ENCODE measurements at regions not wholly inside any gene's neighbourhood (a gene's known extent, or its start where the extent isn't known, plus 50 kb on each side); places are given as distances from the start of the nearest gene placed in this dataset.

DNA sequence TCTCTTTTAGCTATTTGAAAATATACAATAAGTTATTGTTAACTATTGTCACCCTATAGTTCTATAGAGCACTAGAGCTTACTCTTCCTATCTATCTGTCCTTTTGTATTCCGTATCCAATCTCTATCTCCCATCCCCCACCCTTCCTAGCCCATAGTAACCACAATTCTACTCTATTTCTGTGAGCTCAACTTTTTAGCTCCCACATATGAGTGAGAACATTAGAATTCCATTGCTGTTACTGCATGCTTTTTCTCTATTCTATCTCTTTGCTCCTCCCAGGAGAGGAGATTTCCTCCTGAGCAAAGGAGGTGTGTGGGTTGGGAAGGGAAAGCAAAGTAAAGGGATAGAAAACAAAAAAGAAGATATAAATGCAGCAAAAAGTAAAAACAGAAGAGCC, 105.6 kb upstream of the SLC4A7 start:
- ChIA-PET CTCF (ENCODE audit: unreplicated experiment) (interaction anchor here (1.0 kb wide), 1 partner anchor 17 kb away, joined by 4 read pairs; no protein-coding TSS in a partner anchor), POLR2A (interaction anchor here (0.5 to 0.7 kb wide), 2 partner anchors 16 to 25 kb away, joined by 3 read pairs; no protein-coding TSS in a partner anchor)
- no peak overlapping the region for H3K4me3 ChIP-seq (ENCODE audit: low read depth, low read length, poor library complexity, severe bottlenecking)
- peaks cover 5% of the 10 kb centered on the region for H3K4me1 ChIP-seq (ENCODE audit: insufficient read depth, low read length, poor library complexity, severe bottlenecking)
- H2AFZ ChIP-seq (ENCODE audit: low read length): no peak overlapping the region; the same call in 1 of the 2 replicates
- H3K27ac ChIP-seq (ENCODE audit: low read depth, low read length, poor library complexity, severe bottlenecking): no peak overlapping the region
- no peak overlapping the region for H3K4me2 ChIP-seq (ENCODE audit: low read length)
- TF ChIP-seq, protein P1, sequence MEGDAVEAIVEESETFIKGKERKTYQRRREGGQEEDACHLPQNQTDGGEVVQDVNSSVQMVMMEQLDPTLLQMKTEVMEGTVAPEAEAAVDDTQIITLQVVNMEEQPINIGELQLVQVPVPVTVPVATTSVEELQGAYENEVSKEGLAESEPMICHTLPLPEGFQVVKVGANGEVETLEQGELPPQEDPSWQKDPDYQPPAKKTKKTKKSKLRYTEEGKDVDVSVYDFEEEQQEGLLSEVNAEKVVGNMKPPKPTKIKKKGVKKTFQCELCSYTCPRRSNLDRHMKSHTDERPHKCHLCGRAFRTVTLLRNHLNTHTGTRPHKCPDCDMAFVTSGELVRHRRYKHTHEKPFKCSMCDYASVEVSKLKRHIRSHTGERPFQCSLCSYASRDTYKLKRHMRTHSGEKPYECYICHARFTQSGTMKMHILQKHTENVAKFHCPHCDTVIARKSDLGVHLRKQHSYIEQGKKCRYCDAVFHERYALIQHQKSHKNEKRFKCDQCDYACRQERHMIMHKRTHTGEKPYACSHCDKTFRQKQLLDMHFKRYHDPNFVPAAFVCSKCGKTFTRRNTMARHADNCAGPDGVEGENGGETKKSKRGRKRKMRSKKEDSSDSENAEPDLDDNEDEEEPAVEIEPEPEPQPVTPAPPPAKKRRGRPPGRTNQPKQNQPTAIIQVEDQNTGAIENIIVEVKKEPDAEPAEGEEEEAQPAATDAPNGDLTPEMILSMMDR (conservative IDR thresholded peaks at IDR 0.05; ENCODE audit: low read length): no peak
- TF ChIP-seq EZH2phosphoT487 (IDR thresholded peaks at IDR 0.05; ENCODE audit: borderline replicate concordance, low read depth, low read length): no peak
- BruUV-seq (replicated peaks): no TSS peak
- no peak for DNase-seq (ENCODE audit: low spot score)
- intact Hi-C loops (cut with micrococcal nuclease; ENCODE audit: unreplicated experiment): no loop called here
- H3K79me2 ChIP-seq (ENCODE audit: insufficient read depth, low read depth, low read length): no peaks in the 10 kb centered on the region
- no peaks in the 10 kb centered on the region for H4K20me1 ChIP-seq (ENCODE audit: insufficient read depth, low read length)
- no peaks in the 10 kb centered on the region for H3K36me3 ChIP-seq (ENCODE audit: insufficient read depth, low read length)
- H3K9me3 ChIP-seq (ENCODE audit: low read length): no peaks in the 10 kb centered on the region
- no peaks in the 10 kb centered on the region for H3K9me2 ChIP-seq (ENCODE audit: insufficient read depth, low read length)

DNA sequence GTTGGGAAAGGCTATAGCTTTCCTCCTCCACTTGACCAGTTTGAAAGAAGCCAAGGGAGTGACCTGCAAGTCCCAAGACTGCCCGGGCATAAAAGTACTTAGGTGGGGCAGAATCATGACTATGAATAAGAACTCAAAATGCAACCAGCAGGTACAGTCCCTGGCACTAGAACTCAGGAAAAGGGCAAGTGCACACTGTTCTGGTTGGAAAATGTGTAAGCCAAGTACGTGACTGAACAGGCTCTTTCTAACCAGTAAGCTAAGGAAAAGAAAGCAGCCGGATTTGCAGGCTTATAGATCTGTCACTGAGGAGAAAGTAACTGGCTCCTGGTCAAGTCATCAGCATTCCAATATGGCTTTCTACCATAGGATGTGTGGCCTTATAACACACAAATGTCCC, 101.2 kb upstream of the SLC4A7 start:
- BruUV-seq (replicated peaks): no TSS peak
- Histone ChIP-seq H3K4me3 (ENCODE audit: low read depth, low read length, poor library complexity, severe bottlenecking) (no peak overlapping the region), H3K79me2 (ENCODE audit: insufficient read depth, low read depth, low read length) (no peaks in the 10 kb centered on the region), H3K27ac (ENCODE audit: low read depth, low read length, poor library complexity, severe bottlenecking) (no peak overlapping the region), H3K9me2 (ENCODE audit: insufficient read depth, low read length) (no peaks in the 10 kb centered on the region), H3K4me2 (ENCODE audit: low read length) (no peak overlapping the region), H3K4me1 (ENCODE audit: insufficient read depth, low read length, poor library complexity, severe bottlenecking) (peaks cover 2% of the 10 kb centered on the region), H2AFZ (ENCODE audit: low read length) (no peak overlapping the region), H3K36me3 (ENCODE audit: insufficient read depth, low read length) (no peaks in the 10 kb centered on the region), H4K20me1 (ENCODE audit: insufficient read depth, low read length) (no peaks in the 10 kb centered on the region), H3K9me3 (ENCODE audit: low read length) (no peaks in the 10 kb centered on the region)
- POLR2A ChIA-PET: interaction anchor here (0.7 kb wide), 1 partner anchor 72 kb away, joined by 3 read pairs; no protein-coding TSS in a partner anchor
- intact Hi-C loops (cut with micrococcal nuclease; ENCODE audit: unreplicated experiment): no loop called here
- TF ChIP-seq EZH2phosphoT487 (IDR thresholded peaks at IDR 0.05; ENCODE audit: borderline replicate concordance, low read depth, low read length): no peak
- TF ChIP-seq, protein P1 (conservative IDR thresholded peaks at IDR 0.05; ENCODE audit: low read length): no peak
- CTCF ChIA-PET (ENCODE audit: unreplicated experiment): no interaction called here
- no peak for DNase-seq (ENCODE audit: low spot score)

DNA sequence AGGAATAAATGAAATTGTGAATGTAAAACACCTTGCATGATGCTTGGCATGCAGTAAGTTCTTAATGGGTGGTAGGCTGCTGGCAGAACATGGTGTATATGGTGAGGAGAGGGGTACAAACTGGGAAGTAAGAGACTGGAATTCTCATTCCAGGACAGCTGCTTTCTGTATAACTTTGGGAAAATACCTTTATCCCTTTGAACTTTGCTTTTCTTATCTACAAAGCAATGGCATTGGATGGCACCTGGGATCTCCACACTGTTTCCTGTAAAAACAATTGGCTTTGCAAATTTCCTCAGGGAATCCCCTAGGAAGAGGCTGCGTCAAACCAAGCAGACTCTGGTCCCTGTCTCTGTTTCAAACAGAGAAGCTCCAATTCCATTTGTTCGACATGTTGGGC, 100.7 kb upstream of the SLC4A7 start:
- intact Hi-C loops (cut with micrococcal nuclease; ENCODE audit: unreplicated experiment): no loop called here
- no peak overlapping the region for H3K27ac ChIP-seq (ENCODE audit: low read depth, low read length, poor library complexity, severe bottlenecking)
- no peaks in the 10 kb centered on the region for H3K79me2 ChIP-seq (ENCODE audit: insufficient read depth, low read depth, low read length)
- no peak for TF ChIP-seq EZH2phosphoT487 (IDR thresholded peaks at IDR 0.05; ENCODE audit: borderline replicate concordance, low read depth, low read length)
- TF ChIP-seq, protein P1 (conservative IDR thresholded peaks at IDR 0.05; ENCODE audit: low read length): no peak
- H3K4me2 ChIP-seq (ENCODE audit: low read length): no peak overlapping the region
- no peaks in the 10 kb centered on the region for H3K36me3 ChIP-seq (ENCODE audit: insufficient read depth, low read length)
- no peaks in the 10 kb centered on the region for H3K9me2 ChIP-seq (ENCODE audit: insufficient read depth, low read length)
- H4K20me1 ChIP-seq (ENCODE audit: insufficient read depth, low read length): no peaks in the 10 kb centered on the region
- H2AFZ ChIP-seq (ENCODE audit: low read length): no peak overlapping the region
- BruUV-seq (replicated peaks): no TSS peak
- no peaks in the 10 kb centered on the region for H3K9me3 ChIP-seq (ENCODE audit: low read length)
- H3K4me1 ChIP-seq (ENCODE audit: insufficient read depth, low read length, poor library complexity, severe bottlenecking): no peaks in the 10 kb centered on the region
- H3K4me3 ChIP-seq (ENCODE audit: low read depth, low read length, poor library complexity, severe bottlenecking): no peak overlapping the region
- POLR2A ChIA-PET: interaction anchor here (0.7 kb wide), 2 partner anchors 73 to 80 kb away, joined by 3 to 6 read pairs; no protein-coding TSS in a partner anchor
- CTCF ChIA-PET (ENCODE audit: unreplicated experiment): no interaction called here
- DNase-seq (ENCODE audit: low spot score): no peak
